ENCODE measurements at regions not wholly inside any gene's neighbourhood (a gene's known extent, or its start where the extent isn't known, plus 50 kb on each side); places are given as distances from the start of the nearest gene placed in this dataset.

DNA sequence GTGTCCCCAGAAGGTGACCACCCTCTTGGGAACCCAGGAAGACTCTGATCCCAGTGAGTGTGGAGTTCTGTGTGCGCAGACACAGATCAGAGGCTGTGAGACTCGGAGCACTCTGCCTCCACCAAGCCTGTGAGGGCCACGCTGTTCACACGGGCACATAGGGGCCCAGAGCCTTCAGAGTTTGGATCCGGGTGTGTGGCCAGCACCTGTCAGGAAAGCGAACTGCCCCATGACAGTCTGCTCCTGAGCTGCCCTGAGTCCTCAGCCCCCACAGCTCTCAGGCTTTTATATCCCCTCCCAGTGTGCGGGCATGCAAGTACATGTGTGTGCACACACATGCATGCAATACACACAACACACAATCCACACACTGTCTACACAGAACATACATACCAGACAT lies 161.8 kb upstream of the IRX2 start:
- DNase-seq (no peak), ATAC-seq (ENCODE audit: insufficient read depth, low read depth) (no peak)
- Histone ChIP-seq H3K4me3 (ENCODE audit: low read depth in 1 of 2, low read length in 2 of 2) (no peak overlapping the region), H2AFZ (ENCODE audit: low read depth, low read length) (no peak overlapping the region), H3K36me3 (ENCODE audit: insufficient read depth, low read length) (no peaks in the 10 kb centered on the region), H3K4me2 (ENCODE audit: insufficient read depth, low read length) (no peak overlapping the region), H3K27ac (ENCODE audit: low read length) (no peak overlapping the region), H3K79me2 (ENCODE audit: insufficient read depth, low read length) (no peaks in the 10 kb centered on the region), H3K9me3 (ENCODE audit: insufficient read depth, low read length, severe bottlenecking) (no peaks in the 10 kb centered on the region), H3K9ac (ENCODE audit: low read depth, low read length) (no peak overlapping the region), H3K4me1 (ENCODE audit: insufficient read depth, low read length) (no peaks in the 10 kb centered on the region), H3K27me3 (ENCODE audit: insufficient read depth, low read length, poor library complexity) (no peaks in the 10 kb centered on the region), H4K20me1 (ENCODE audit: insufficient read depth, low read length) (no peaks in the 10 kb centered on the region)
- TF ChIP-seq EZH2 (IDR thresholded peaks at IDR 0.05; ENCODE audit: borderline replicate concordance, low read depth, low read length, severe bottlenecking): no peak
- TF ChIP-seq, protein P1, sequence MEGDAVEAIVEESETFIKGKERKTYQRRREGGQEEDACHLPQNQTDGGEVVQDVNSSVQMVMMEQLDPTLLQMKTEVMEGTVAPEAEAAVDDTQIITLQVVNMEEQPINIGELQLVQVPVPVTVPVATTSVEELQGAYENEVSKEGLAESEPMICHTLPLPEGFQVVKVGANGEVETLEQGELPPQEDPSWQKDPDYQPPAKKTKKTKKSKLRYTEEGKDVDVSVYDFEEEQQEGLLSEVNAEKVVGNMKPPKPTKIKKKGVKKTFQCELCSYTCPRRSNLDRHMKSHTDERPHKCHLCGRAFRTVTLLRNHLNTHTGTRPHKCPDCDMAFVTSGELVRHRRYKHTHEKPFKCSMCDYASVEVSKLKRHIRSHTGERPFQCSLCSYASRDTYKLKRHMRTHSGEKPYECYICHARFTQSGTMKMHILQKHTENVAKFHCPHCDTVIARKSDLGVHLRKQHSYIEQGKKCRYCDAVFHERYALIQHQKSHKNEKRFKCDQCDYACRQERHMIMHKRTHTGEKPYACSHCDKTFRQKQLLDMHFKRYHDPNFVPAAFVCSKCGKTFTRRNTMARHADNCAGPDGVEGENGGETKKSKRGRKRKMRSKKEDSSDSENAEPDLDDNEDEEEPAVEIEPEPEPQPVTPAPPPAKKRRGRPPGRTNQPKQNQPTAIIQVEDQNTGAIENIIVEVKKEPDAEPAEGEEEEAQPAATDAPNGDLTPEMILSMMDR (IDR thresholded peaks at IDR 0.05; ENCODE audit: borderline replicate concordance, extremely low read depth, low read length, poor library complexity, severe bottlenecking): no peak

DNA sequence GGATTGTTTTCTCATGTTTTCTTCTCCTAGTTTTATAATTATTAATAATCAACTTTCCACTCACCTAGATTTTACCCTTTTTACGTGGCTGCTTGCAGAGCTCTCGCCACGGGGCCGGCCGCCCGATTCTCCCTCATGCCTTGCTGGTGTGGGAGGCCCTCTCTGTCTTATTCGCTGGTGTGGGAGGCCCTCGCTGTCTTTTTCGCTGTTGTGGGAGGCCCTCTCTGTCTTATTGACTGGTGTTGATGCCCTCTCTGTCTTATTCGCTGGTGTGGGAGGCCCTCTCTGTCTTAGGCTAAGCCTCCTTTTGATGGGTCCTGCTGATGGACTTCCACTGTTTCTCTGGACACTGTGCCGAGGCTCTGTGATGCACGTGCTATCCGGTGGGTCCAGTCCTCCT lies 161.3 kb upstream of the IRX2 start:
- Histone ChIP-seq H3K27ac (ENCODE audit: low read length) (no peak overlapping the region), H4K20me1 (ENCODE audit: insufficient read depth, low read length) (no peaks in the 10 kb centered on the region), H3K4me1 (ENCODE audit: insufficient read depth, low read length) (no peaks in the 10 kb centered on the region), H2AFZ (ENCODE audit: low read depth, low read length) (no peak overlapping the region), H3K9ac (ENCODE audit: low read depth, low read length) (no peak overlapping the region), H3K79me2 (ENCODE audit: insufficient read depth, low read length) (no peaks in the 10 kb centered on the region), H3K4me2 (ENCODE audit: insufficient read depth, low read length) (no peak overlapping the region), H3K27me3 (ENCODE audit: insufficient read depth, low read length, poor library complexity) (no peaks in the 10 kb centered on the region), H3K4me3 (ENCODE audit: low read depth in 1 of 2, low read length in 2 of 2) (no peak overlapping the region), H3K9me3 (ENCODE audit: insufficient read depth, low read length, severe bottlenecking) (no peaks in the 10 kb centered on the region), H3K36me3 (ENCODE audit: insufficient read depth, low read length) (no peaks in the 10 kb centered on the region)
- TF ChIP-seq EZH2 (IDR thresholded peaks at IDR 0.05; ENCODE audit: borderline replicate concordance, low read depth, low read length, severe bottlenecking): no peak
- TF ChIP-seq, protein P1 (IDR thresholded peaks at IDR 0.05; ENCODE audit: borderline replicate concordance, extremely low read depth, low read length, poor library complexity, severe bottlenecking): no peak
- DNase-seq (no peak), ATAC-seq (ENCODE audit: insufficient read depth, low read depth) (no peak)

DNA sequence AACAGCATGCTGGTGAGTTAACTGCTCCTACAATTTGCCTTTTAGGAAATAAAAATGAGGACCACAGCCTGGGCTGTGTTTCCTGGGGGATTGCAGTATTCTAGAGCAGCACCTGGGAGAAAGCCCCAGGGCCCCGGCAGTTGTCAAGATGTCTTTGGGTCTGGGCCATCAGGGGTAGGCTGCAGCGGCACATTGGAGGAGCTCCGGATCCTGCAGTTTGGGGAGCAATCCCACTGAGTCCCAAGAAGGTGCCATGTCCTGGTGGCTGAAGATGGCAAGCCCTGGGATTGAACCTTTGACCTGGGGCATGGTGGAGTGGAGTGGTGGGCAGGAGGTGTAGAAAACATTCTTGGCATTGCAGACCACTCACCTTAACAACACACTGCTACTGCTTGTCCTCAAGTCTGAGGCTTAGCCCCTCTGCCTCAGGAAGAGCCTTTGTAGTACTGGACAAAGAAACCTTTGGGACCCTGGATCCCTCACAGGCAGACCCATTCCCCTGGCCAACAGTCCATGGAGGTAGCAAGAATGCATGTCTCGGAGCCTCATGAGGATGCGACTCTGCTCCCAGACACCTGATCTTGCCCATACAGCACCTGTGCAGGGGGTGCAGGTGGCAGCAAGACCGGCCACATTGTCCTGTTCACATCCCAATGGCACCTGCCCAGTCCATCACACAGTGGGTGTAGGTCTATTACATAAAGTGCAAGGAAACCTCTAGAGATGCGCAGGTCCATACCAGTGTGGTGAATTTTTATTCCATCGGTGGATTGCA lies 159.1 kb upstream of the IRX2 start:
- no peak overlapping the region for H3K27ac ChIP-seq (ENCODE audit: low read length)
- no peak overlapping the region for H3K9ac ChIP-seq (ENCODE audit: low read depth, low read length)
- no peaks in the 10 kb centered on the region for H3K27me3 ChIP-seq (ENCODE audit: insufficient read depth, low read length, poor library complexity)
- H3K4me2 ChIP-seq (ENCODE audit: insufficient read depth, low read length): no peak overlapping the region
- no peaks in the 10 kb centered on the region for H4K20me1 ChIP-seq (ENCODE audit: insufficient read depth, low read length)
- H3K4me1 ChIP-seq (ENCODE audit: insufficient read depth, low read length): no peaks in the 10 kb centered on the region
- no peak overlapping the region for H2AFZ ChIP-seq (ENCODE audit: low read depth, low read length)
- no peak for TF ChIP-seq EZH2 (IDR thresholded peaks at IDR 0.05; ENCODE audit: borderline replicate concordance, low read depth, low read length, severe bottlenecking)
- TF ChIP-seq, protein P1 (IDR thresholded peaks at IDR 0.05; ENCODE audit: borderline replicate concordance, extremely low read depth, low read length, poor library complexity, severe bottlenecking): no peak
- ATAC-seq (ENCODE audit: insufficient read depth, low read depth) (no peak), DNase-seq (no peak)
- H3K9me3 ChIP-seq (ENCODE audit: insufficient read depth, low read length, severe bottlenecking): no peaks in the 10 kb centered on the region
- H3K36me3 ChIP-seq (ENCODE audit: insufficient read depth, low read length): no peaks in the 10 kb centered on the region
- H3K4me3 ChIP-seq (ENCODE audit: low read depth in 1 of 2, low read length in 2 of 2): no peak overlapping the region
- H3K79me2 ChIP-seq (ENCODE audit: insufficient read depth, low read length): no peaks in the 10 kb centered on the region

Data from DND-41 (cell line).